PC-9 (cell line): ENCODE measurements at regions not wholly inside any gene's neighbourhood (a gene's known extent, or its start where the extent isn't known, plus 50 kb on each side); places are given as distances from the start of the nearest gene placed in this dataset.

Source experiments
- BruUV-seq: library from RNA; stranded (reverse); fragments of 400-500 nt; replicated peaks from 2 replicates; lab custom pipeline; 2021; lab: Mats Ljungman, UMichigan
- CTCF ChIA-PET: fragments of 300-600 bp; sonication (Branson Sonifier 250); formaldehyde crosslinking; loops from one replicate; lab custom pipeline; 2022; ENCODE audit warnings: antibody characterized with exemption; lab: Charles Lee
- POLR2A ChIA-PET: fragments of 300-600 bp; sonication (Branson Sonifier 250); formaldehyde crosslinking; loops from one replicate; lab custom pipeline; 2022; ENCODE audit warnings: antibody characterized with exemption; ENCODE audit not compliant: unreplicated experiment; lab: Charles Lee
- DNase-seq, 2 experiments: peaks; one replicate each; pipeline versions ENCODE4 v3.0.0 to v3.0.0-alpha.2; 2015 to 2022; ENCODE audit warnings: mixed read lengths in 1 of 2
- H2AFZ ChIP-seq: fragments of 200-600 bp; sonication (generic); 2 replicates; pipeline ENCODE4 v1.8.1; 2017; ENCODE audit warnings: antibody characterized with exemption
- H3F3A ChIP-seq: fragments of 200-600 bp; sonication (generic); 2 replicates; pipeline ENCODE4 v1.8.1; 2017; ENCODE audit warnings: antibody characterized with exemption, mild to moderate bottlenecking, low read depth; ENCODE audit not compliant: insufficient read depth
- H3K27ac ChIP-seq: fragments of 200-600 bp; sonication (generic); 2 replicates; pipeline ENCODE4 v1.6.1; 2016; ENCODE audit warnings: mixed run types
- H3K27me3 ChIP-seq: fragments of 200-600 bp; sonication (generic); 2 replicates; pipeline ENCODE4 v1.6.1; 2016; ENCODE audit warnings: low read depth, mixed run types; ENCODE audit not compliant: insufficient read depth
- H3K36me3 ChIP-seq: fragments of 200-600 bp; sonication (generic); 2 replicates; pipeline ENCODE4 v1.6.1; 2016; ENCODE audit warnings: low read depth, mixed run types
- H3K4me1 ChIP-seq: fragments of 200-600 bp; sonication (generic); replicated peaks from 2 replicates; pipeline ENCODE4 v1.6.1; 2016; ENCODE audit warnings: mixed run types; ENCODE audit not compliant: insufficient read depth
- H3K4me2 ChIP-seq: fragments of 200-600 bp; sonication (generic); 2 replicates; pipeline ENCODE4 v1.6.1; 2017; ENCODE audit warnings: mixed run types
- H3K4me3 ChIP-seq: fragments of 200-600 bp; sonication (generic); 2 replicates; pipeline ENCODE4 v1.6.1; 2016; ENCODE audit warnings: mixed run types
- H3K79me2 ChIP-seq: fragments of 200-600 bp; sonication (generic); 2 replicates; pipeline ENCODE4 v1.6.1; 2017; ENCODE audit warnings: low read depth, mixed run types
- H3K9me2 ChIP-seq: fragments of 200-600 bp; sonication (generic); 2 replicates; pipeline ENCODE4 v1.8.1; 2017; ENCODE audit warnings: mild to moderate bottlenecking; ENCODE audit not compliant: insufficient read depth
- H3K9me3 ChIP-seq: fragments of 200-600 bp; sonication (generic); 2 replicates; pipeline ENCODE4 v1.8.1; 2016; ENCODE audit warnings: low read depth; ENCODE audit not compliant: insufficient read depth
- H4K20me1 ChIP-seq: fragments of 200-600 bp; sonication (generic); 2 replicates; pipeline ENCODE4 v1.8.1; 2017; ENCODE audit not compliant: insufficient read depth
- CTCF ChIP-seq: fragments of 200-600 bp; sonication (generic); conservative IDR thresholded peaks from 2 replicates; pipeline ENCODE4 v1.6.1; 2017; ENCODE audit warnings: mixed run types, antibody characterized with exemption, mild to moderate bottlenecking, moderate library complexity
- EZH2 ChIP-seq: fragments of 200-600 bp; sonication (generic); IDR thresholded peaks from 2 replicates; pipeline ENCODE4 v1.8.0; 2017; ENCODE audit warnings: antibody characterized with exemption, low read depth
- intact Hi-C: fragments of 100-400 bp; cut with micrococcal nuclease; formaldehyde crosslinking; loops from one replicate; pipeline ENCODE4 v1.10.0; 2022; ENCODE audit not compliant: unreplicated experiment

GRCh38 chr6:164581563-164581962, 727.8 kb downstream of the C6orf118 start:
- H3K4me1 ChIP-seq, result no peaks in the 10 kb centered on the region
- no peak for DNase-seq
- no peaks in the 10 kb centered on the region for H3K9me3 ChIP-seq
- intact Hi-C loops, result no loop called here
- H2AFZ ChIP-seq, result no peak overlapping the region
- H3K27ac ChIP-seq, result no peak overlapping the region
- H3F3A ChIP-seq, result no peaks in the 10 kb centered on the region
- no peak overlapping the region for H3K4me3 ChIP-seq
- H3K79me2 ChIP-seq, result no peaks in the 10 kb centered on the region
- TF ChIP-seq CTCF (no peak), EZH2 (no peak)
- ChIA-PET POLR2A (no interaction called here), CTCF (no interaction called here)
- H3K36me3 ChIP-seq, result no peaks in the 10 kb centered on the region
- no peaks in the 10 kb centered on the region for H4K20me1 ChIP-seq
- H3K4me2 ChIP-seq, result no peak overlapping the region
- H3K27me3 ChIP-seq, result no peaks in the 10 kb centered on the region
- no TSS peak for BruUV-seq
- H3K9me2 ChIP-seq, result no peaks in the 10 kb centered on the region

- intact Hi-C loops, result no loop called here
- no peaks in the 10 kb centered on the region for H4K20me1 ChIP-seq
- BruUV-seq, result no TSS peak
- DNase-seq, result no peak
- no peaks in the 10 kb centered on the region for H3K9me2 ChIP-seq
- H3F3A ChIP-seq, result no peaks in the 10 kb centered on the region
- H3K27ac ChIP-seq, result no peak overlapping the region
- H3K79me2 ChIP-seq, result no peaks in the 10 kb centered on the region
- TF ChIP-seq CTCF (no peak), EZH2 (no peak)
- ChIA-PET POLR2A (no interaction called here), CTCF (no interaction called here)
- no peaks in the 10 kb centered on the region for H3K9me3 ChIP-seq
- H3K4me2 ChIP-seq, result no peak overlapping the region
- no peaks in the 10 kb centered on the region for H3K27me3 ChIP-seq
- no peak overlapping the region for H3K4me3 ChIP-seq
- no peaks in the 10 kb centered on the region for H3K4me1 ChIP-seq
- H3K36me3 ChIP-seq, result no peaks in the 10 kb centered on the region
- no peak overlapping the region for H2AFZ ChIP-seq
These were observed 730.4 kb downstream of the C6orf118 start for GRCh38 chr6:164579035-164579434.

- no peaks in the 10 kb centered on the region for H3K27me3 ChIP-seq
- no peaks in the 10 kb centered on the region for H3K9me3 ChIP-seq
- ChIA-PET CTCF (no interaction called here), POLR2A (no interaction called here)
- no TSS peak for BruUV-seq
- intact Hi-C loops, result no loop called here
- no peak for DNase-seq
- H3K4me2 ChIP-seq, result no peak overlapping the region
- no peak overlapping the region for H3K4me3 ChIP-seq
- H3F3A ChIP-seq, result no peaks in the 10 kb centered on the region
- no peak overlapping the region for H2AFZ ChIP-seq
- no peaks in the 10 kb centered on the region for H3K4me1 ChIP-seq
- H3K27ac ChIP-seq, result no peak overlapping the region
- no peak for TF ChIP-seq EZH2
- TF ChIP-seq CTCF, result no peak
- H3K79me2 ChIP-seq, result no peaks in the 10 kb centered on the region
- H4K20me1 ChIP-seq, result no peaks in the 10 kb centered on the region
- no peaks in the 10 kb centered on the region for H3K9me2 ChIP-seq
- no peaks in the 10 kb centered on the region for H3K36me3 ChIP-seq
These were observed 730.8 kb downstream of the C6orf118 start for GRCh38 chr6:164578616-164579015.
